Ascending aorta (tissue), 2 donors: ENCODE measurements at regions not wholly inside any gene's neighbourhood (a gene's known extent, or its start where the extent isn't known, plus 50 kb on each side); places are given as distances from the start of the nearest gene placed in this dataset.

Source experiments
- DNase-seq, 2 donors: peaks; one replicate each; pipeline ENCODE4 v3.0.0-alpha.2; 2019; ENCODE audit warnings: low spot score in 2 of 2
- H3K27ac ChIP-seq, 2 donors: fragments of 200-600 bp; sonication (generic); one replicate each; pipeline ENCODE4 v1.5.1; 2016 to 2017; ENCODE audit warnings: mild to moderate bottlenecking in 1 of 2
- H3K27me3 ChIP-seq: fragments of 200-600 bp; sonication (generic); one replicate; pipeline ENCODE4 v1.5.1; 2017
- H3K36me3 ChIP-seq, 2 donors: fragments of 200-600 bp; sonication (generic); one replicate each; pipeline ENCODE4 v1.5.1; 2016
- H3K4me1 ChIP-seq, 2 donors: fragments of 200-600 bp; sonication (generic); one replicate each; pipeline ENCODE4 v1.5.1; 2016 to 2017; ENCODE audit warnings: mild to moderate bottlenecking in 1 of 2
- H3K4me3 ChIP-seq, 2 donors: fragments of 200-600 bp; sonication (generic); one replicate each; pipeline ENCODE4 v1.5.1; 2016 to 2017; ENCODE audit warnings: mild to moderate bottlenecking in 1 of 2
- H3K9me3 ChIP-seq, 2 donors: fragments of 200-600 bp; sonication (generic); one replicate each; pipeline ENCODE4 v1.5.1; 2016
- CTCF ChIP-seq, 3 experiments: fragments of 200-600 bp in 2 of 3; fragments of 450-650 bp in 1 of 3; sonication (generic) in 2 of 3; IDR thresholded peaks; one replicate each; pipeline ENCODE4 v1.5.1; 2016 to 2019; ENCODE audit warnings: antibody characterized with exemption in 3 of 3, mild to moderate bottlenecking in 1 of 3, moderate library complexity in 1 of 3
- intact Hi-C: fragments of 100-400 bp; cut with DNase I; formaldehyde crosslinking; loops from one replicate; pipeline ENCODE4 v1.15.1; 2023

- TF ChIP-seq CTCF (IDR thresholded peaks at IDR 0.05), result no peak
- Histone ChIP-seq H3K27ac (no peak overlapping the region), H3K36me3 (no peaks in the 10 kb centered on the region), H3K9me3 (no peaks in the 10 kb centered on the region), H3K4me1 (no peaks in the 10 kb centered on the region), H3K27me3 (no peaks in the 10 kb centered on the region), H3K4me3 (no peak overlapping the region)
- intact Hi-C loops, result no loop called here
- no peak for DNase-seq
Measured at GRCh38 chr6:41409489-41409888, 74.1 kb downstream of the NCR2 start.

GRCh38 chr6:41411961-41412360 lies 76.6 kb downstream of the NCR2 start:
- no peak for DNase-seq
- Histone ChIP-seq H3K27ac (no peak overlapping the region), H3K9me3 (no peaks in the 10 kb centered on the region), H3K36me3 (no peaks in the 10 kb centered on the region), H3K27me3 (no peaks in the 10 kb centered on the region), H3K4me3 (no peak overlapping the region), H3K4me1 (no peaks in the 10 kb centered on the region)
- intact Hi-C loops, result no loop called here
- TF ChIP-seq CTCF (IDR thresholded peaks at IDR 0.05), result no peak

- Histone ChIP-seq H3K9me3 (no peaks in the 10 kb centered on the region), H3K27me3 (no peaks in the 10 kb centered on the region), H3K4me1 (no peaks in the 10 kb centered on the region), H3K4me3 (no peak overlapping the region), H3K36me3 (no peaks in the 10 kb centered on the region), H3K27ac (no peak overlapping the region)
- DNase-seq, result no peak
- no peak for TF ChIP-seq CTCF (IDR thresholded peaks at IDR 0.05)
- intact Hi-C loops, result no loop called here
Measured at GRCh38 chr6:41413250-41413649, 77.8 kb downstream of the NCR2 start.

- H3K4me1 ChIP-seq, result no peaks in the 10 kb centered on the region
- intact Hi-C loops, result no loop called here
- no peak for DNase-seq
- no peaks in the 10 kb centered on the region for H3K27me3 ChIP-seq
- H3K9me3 ChIP-seq, result peaks cover 0 to 3% of the 10 kb centered on the region in 2 donors
- TF ChIP-seq CTCF (IDR thresholded peaks at IDR 0.05), result no peak
- H3K36me3 ChIP-seq, result no peaks in the 10 kb centered on the region
- no peak overlapping the region for H3K4me3 ChIP-seq
- no peak overlapping the region for H3K27ac ChIP-seq
Measured at GRCh38 chr6:41416501-41416837, 81.1 kb downstream of the NCR2 start.

- H3K4me1 ChIP-seq, result no peaks in the 10 kb centered on the region
- no peak for TF ChIP-seq CTCF (IDR thresholded peaks at IDR 0.05)
- H3K27ac ChIP-seq, result no peak overlapping the region
- intact Hi-C loops, result no loop called here
- H3K9me3 ChIP-seq, result peaks cover 0 to 3% of the 10 kb centered on the region in 2 donors
- H3K36me3 ChIP-seq, result no peaks in the 10 kb centered on the region
- H3K4me3 ChIP-seq, result no peak overlapping the region
- DNase-seq, result no peak
- no peaks in the 10 kb centered on the region for H3K27me3 ChIP-seq
Measured at GRCh38 chr6:41418741-41419140, 83.3 kb downstream of the NCR2 start.

- no peak for TF ChIP-seq CTCF (IDR thresholded peaks at IDR 0.05)
Measured at GRCh38 chr6:41419385-41419784, 84.0 kb downstream of the NCR2 start.

More at GRCh38 chr6:41419385-41419784, 84.0 kb downstream of the NCR2 start:
- Histone ChIP-seq H3K36me3 (no peaks in the 10 kb centered on the region), H3K9me3 (peaks cover 0 to 3% of the 10 kb centered on the region in 2 donors), H3K4me3 (no peak overlapping the region), H3K27ac (no peak overlapping the region), H3K4me1 (no peaks in the 10 kb centered on the region), H3K27me3 (no peaks in the 10 kb centered on the region)
- no peak for DNase-seq
- intact Hi-C loops, result no loop called here
